Retinal pigment epithelial cell (primary cell): ENCODE measurements at regions not wholly inside any gene's neighbourhood (a gene's known extent, or its start where the extent isn't known, plus 50 kb on each side); places are given as distances from the start of the nearest gene placed in this dataset.

Source experiments
- DNase-seq: peaks from one replicate; pipeline ENCODE4 v3.0.0-alpha.2; 2010; ENCODE audit warnings: low read depth
- H3K4me3 ChIP-seq: 2 replicates; pipeline ENCODE4 v1.5.1; 2011; ENCODE audit warnings: mild to moderate bottlenecking, low read length, control low read depth, moderate library complexity
- CTCF ChIP-seq: conservative IDR thresholded peaks from 2 replicates; pipeline ENCODE4 v1.5.1; 2011; ENCODE audit warnings: low read depth, low read length, control low read depth, inconsistent platforms

- no peak for TF ChIP-seq CTCF
- DNase-seq = no peak
These were observed 290.2 kb upstream of the FLRT2 start for GRCh38 chr14:85239791-85240190.

GRCh38 chr14:85241022-85241855, 288.7 kb upstream of the FLRT2 start:
- no peak for TF ChIP-seq CTCF
- peak overlapping the region; percentile 13 for H3K4me3 ChIP-seq
- no peak for DNase-seq

More at GRCh38 chr14:85239791-85240190, 290.2 kb upstream of the FLRT2 start:
- no peak overlapping the region for H3K4me3 ChIP-seq

GRCh38 chr14:85242666-85243065, 287.3 kb upstream of the FLRT2 start:
- H3K4me3 ChIP-seq = no peak overlapping the region
- no peak for TF ChIP-seq CTCF
- no peak for DNase-seq

DNA sequence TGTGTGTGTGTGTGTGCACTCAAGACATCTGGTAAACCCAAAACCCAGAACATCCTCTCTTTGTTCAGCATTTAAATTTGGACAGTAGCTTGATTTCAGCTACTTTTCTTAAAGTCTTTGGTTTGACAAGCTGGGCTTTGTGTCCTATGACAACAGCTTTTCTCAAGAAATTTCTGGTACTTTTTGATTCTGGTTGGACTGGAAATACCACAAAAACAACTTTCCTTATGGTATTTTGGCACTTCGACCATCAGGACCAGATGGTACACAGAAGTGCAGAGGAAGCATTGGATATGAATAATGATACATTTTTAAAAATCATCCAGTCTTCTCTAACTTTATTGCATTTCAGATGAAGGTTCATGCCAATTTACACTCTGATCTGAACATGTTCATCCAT, 286.6 kb upstream of the FLRT2 start:
- no peak for TF ChIP-seq CTCF
- no peak overlapping the region for H3K4me3 ChIP-seq
- DNase-seq = no peak

- no peak for DNase-seq
- H3K4me3 ChIP-seq = no peak overlapping the region
- TF ChIP-seq CTCF = no peak
These were observed 282.9 kb upstream of the FLRT2 start for GRCh38 chr14:85247071-85247470.

GRCh38 chr14:85248881-85249635, 280.9 kb upstream of the FLRT2 start:
- H3K4me3 ChIP-seq = no peak overlapping the region
- DNase-seq = no peak
- TF ChIP-seq CTCF = no peak
